SK-N-SH treated with all-trans-retinoic acid at 6 μM for 48 hours (cell line): ENCODE measurements at regions not wholly inside any gene's neighbourhood (a gene's known extent, or its start where the extent isn't known, plus 50 kb on each side); places are given as distances from the start of the nearest gene placed in this dataset.

Source experiments
- ATAC-seq: fragments of 200-7000 bp; cut with Tn5 transposase; 3 replicates; pipeline ENCODE4 v1.9.1; 2020; ENCODE audit warnings: mild to moderate bottlenecking, moderate library complexity
- ARNTL ChIP-seq: fragments of 450-650 bp; formaldehyde crosslinking; IDR thresholded peaks from 2 replicates; pipeline ENCODE4 v1.5.0; 2020; ENCODE audit warnings: low read depth, mild to moderate bottlenecking, moderate library complexity, borderline replicate concordance
- BACH2 ChIP-seq: fragments of 250-450 bp; sonication (Bioruptor Pico); IDR thresholded peaks from 2 replicates; pipeline ENCODE4 v1.9.0; 2021; ENCODE audit warnings: mild to moderate bottlenecking, borderline replicate concordance
- ESRRG ChIP-seq: fragments of 250-450 bp; sonication (Bioruptor Pico); IDR thresholded peaks from 2 replicates; pipeline ENCODE4 v1.6.1; 2021; ENCODE audit warnings: mild to moderate bottlenecking
- GLIS3 ChIP-seq: fragments of 250-450 bp; sonication (Bioruptor Pico); IDR thresholded peaks from 2 replicates; pipeline ENCODE4 v1.5.0; 2020; ENCODE audit warnings: mild to moderate bottlenecking, moderate library complexity
- ISL1 ChIP-seq: fragments of 250-450 bp; sonication (Bioruptor Pico); IDR thresholded peaks from 2 replicates; pipeline ENCODE4 v2.1.2; 2022; ENCODE audit warnings: mild to moderate bottlenecking, moderate library complexity
- PPARA ChIP-seq: fragments of 250-450 bp; sonication (Bioruptor Pico); IDR thresholded peaks from 2 replicates; pipeline ENCODE4 v1.5.0; 2020; ENCODE audit warnings: mild to moderate bottlenecking, borderline replicate concordance
- RARB ChIP-seq: fragments of 250-450 bp; sonication (Bioruptor Pico); IDR thresholded peaks from 2 replicates; pipeline ENCODE4 v1.8.0; 2021; ENCODE audit warnings: mild to moderate bottlenecking, moderate library complexity
- SNAI2 ChIP-seq: fragments of 250-450 bp; sonication (Bioruptor Pico); IDR thresholded peaks from 2 replicates; pipeline ENCODE4 v1.5.0; 2020; ENCODE audit warnings: mild to moderate bottlenecking, moderate library complexity
- TOX ChIP-seq: fragments of 250-450 bp; sonication (Bioruptor Pico); IDR thresholded peaks from 2 replicates; pipeline ENCODE4 v1.8.0; 2021; ENCODE audit warnings: mild to moderate bottlenecking, moderate library complexity, borderline replicate concordance
- ZC3H10 ChIP-seq: fragments of 250-450 bp; sonication (Bioruptor Pico); IDR thresholded peaks from 2 replicates; pipeline ENCODE4 v1.5.1; 2021; ENCODE audit warnings: mild to moderate bottlenecking, moderate library complexity
- ZFP30 ChIP-seq: fragments of 450-650 bp; formaldehyde crosslinking; IDR thresholded peaks from 2 replicates; pipeline ENCODE4 v1.5.0; 2022; ENCODE audit warnings: mild to moderate bottlenecking, moderate library complexity
- ZNF565 ChIP-seq: fragments of 450-650 bp; formaldehyde crosslinking; conservative IDR thresholded peaks from 2 replicates; pipeline ENCODE4 v1.5.0; 2020; ENCODE audit warnings: low read depth, mild to moderate bottlenecking, moderate library complexity
- ZNF70 ChIP-seq: fragments of 450-650 bp; formaldehyde crosslinking; IDR thresholded peaks from 2 replicates; pipeline ENCODE4 v1.5.0; 2020; ENCODE audit warnings: mild to moderate bottlenecking, moderate library complexity
- TF ChIP-seq, protein P1 (sequence below): fragments of 250-450 bp; sonication (Bioruptor Pico); IDR thresholded peaks from 2 replicates; pipeline ENCODE4 v1.5.1; 2020; ENCODE audit warnings: low read depth, mild to moderate bottlenecking, moderate library complexity
- TF ChIP-seq, protein P2 (sequence below): fragments of 250-450 bp; sonication (Bioruptor Pico); IDR thresholded peaks from 2 replicates; pipeline ENCODE4 v1.5.0; 2020; ENCODE audit warnings: mild to moderate bottlenecking, moderate library complexity
- TF ChIP-seq, protein P3 (sequence below): fragments of 250-450 bp; sonication (Bioruptor Pico); IDR thresholded peaks from 2 replicates; pipeline ENCODE4 v1.5.1; 2021; ENCODE audit warnings: mild to moderate bottlenecking, moderate library complexity
- TF ChIP-seq, protein P4 (sequence below): fragments of 250-450 bp; sonication (Bioruptor Pico); IDR thresholded peaks from 2 replicates; pipeline ENCODE4 v1.8.0; 2020; ENCODE audit warnings: mild to moderate bottlenecking, moderate library complexity, borderline replicate concordance

DNA sequence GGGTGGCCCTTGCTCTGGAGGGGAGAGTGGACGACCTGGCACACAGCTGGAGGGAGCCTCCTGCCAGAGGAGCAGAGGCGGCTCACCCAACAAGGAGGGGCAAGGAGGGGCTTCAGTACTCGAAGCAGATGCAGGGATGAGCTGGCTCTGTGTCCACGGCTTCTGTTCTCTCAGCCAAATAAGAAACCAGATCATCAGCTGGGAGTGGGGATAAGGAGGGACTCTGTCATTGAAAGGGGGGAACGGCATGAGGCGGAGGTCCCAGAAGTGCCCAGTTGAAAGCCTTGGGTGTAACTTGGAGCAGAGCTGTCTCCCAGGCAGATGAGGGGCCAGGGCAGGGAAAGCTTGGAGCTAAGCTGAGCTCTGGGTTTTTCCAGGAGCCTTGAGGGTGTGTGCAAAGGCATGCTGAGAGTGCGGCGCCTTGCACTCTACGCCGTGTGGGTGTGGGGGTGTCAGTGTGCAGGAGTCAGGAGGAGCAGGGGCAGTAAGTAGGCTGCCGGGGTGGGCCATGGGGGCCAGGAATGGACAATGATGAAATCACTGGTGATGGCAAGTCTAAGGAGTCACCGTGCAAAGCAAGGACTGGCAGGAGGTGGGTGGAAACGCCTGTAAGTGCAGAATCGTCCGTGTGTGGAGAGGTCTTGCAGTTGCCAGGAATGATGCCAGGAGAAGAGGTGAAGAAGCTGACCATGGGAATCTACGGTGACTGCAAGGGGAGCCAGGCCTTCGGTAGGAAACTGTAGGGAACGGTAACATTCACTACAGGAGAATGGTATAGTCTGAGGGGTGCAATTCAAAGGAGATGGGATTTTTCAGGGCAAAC, 85.4 kb upstream of the FOXQ1 start:
- no peak for ATAC-seq
- TF ChIP-seq ESRRG (CRISPR knock-in tag) (no peak), ISL1 (CRISPR knock-in tag) (no peak), ZFP30 (no peak), ZNF70 (no peak), RARB (CRISPR knock-in tag) (no peak)
- TF ChIP-seq, protein P1, sequence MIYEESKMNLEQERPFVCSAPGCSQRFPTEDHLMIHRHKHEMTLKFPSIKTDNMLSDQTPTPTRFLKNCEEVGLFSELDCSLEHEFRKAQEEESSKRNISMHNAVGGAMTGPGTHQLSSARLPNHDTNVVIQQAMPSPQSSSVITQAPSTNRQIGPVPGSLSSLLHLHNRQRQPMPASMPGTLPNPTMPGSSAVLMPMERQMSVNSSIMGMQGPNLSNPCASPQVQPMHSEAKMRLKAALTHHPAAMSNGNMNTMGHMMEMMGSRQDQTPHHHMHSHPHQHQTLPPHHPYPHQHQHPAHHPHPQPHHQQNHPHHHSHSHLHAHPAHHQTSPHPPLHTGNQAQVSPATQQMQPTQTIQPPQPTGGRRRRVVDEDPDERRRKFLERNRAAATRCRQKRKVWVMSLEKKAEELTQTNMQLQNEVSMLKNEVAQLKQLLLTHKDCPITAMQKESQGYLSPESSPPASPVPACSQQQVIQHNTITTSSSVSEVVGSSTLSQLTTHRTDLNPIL (CRISPR knock-in tag): no peak
- TF ChIP-seq, protein P2, sequence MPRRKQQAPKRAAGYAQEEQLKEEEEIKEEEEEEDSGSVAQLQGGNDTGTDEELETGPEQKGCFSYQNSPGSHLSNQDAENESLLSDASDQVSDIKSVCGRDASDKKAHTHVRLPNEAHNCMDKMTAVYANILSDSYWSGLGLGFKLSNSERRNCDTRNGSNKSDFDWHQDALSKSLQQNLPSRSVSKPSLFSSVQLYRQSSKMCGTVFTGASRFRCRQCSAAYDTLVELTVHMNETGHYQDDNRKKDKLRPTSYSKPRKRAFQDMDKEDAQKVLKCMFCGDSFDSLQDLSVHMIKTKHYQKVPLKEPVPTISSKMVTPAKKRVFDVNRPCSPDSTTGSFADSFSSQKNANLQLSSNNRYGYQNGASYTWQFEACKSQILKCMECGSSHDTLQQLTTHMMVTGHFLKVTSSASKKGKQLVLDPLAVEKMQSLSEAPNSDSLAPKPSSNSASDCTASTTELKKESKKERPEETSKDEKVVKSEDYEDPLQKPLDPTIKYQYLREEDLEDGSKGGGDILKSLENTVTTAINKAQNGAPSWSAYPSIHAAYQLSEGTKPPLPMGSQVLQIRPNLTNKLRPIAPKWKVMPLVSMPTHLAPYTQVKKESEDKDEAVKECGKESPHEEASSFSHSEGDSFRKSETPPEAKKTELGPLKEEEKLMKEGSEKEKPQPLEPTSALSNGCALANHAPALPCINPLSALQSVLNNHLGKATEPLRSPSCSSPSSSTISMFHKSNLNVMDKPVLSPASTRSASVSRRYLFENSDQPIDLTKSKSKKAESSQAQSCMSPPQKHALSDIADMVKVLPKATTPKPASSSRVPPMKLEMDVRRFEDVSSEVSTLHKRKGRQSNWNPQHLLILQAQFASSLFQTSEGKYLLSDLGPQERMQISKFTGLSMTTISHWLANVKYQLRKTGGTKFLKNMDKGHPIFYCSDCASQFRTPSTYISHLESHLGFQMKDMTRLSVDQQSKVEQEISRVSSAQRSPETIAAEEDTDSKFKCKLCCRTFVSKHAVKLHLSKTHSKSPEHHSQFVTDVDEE (CRISPR knock-in tag): no peak
- TF ChIP-seq, protein P3, sequence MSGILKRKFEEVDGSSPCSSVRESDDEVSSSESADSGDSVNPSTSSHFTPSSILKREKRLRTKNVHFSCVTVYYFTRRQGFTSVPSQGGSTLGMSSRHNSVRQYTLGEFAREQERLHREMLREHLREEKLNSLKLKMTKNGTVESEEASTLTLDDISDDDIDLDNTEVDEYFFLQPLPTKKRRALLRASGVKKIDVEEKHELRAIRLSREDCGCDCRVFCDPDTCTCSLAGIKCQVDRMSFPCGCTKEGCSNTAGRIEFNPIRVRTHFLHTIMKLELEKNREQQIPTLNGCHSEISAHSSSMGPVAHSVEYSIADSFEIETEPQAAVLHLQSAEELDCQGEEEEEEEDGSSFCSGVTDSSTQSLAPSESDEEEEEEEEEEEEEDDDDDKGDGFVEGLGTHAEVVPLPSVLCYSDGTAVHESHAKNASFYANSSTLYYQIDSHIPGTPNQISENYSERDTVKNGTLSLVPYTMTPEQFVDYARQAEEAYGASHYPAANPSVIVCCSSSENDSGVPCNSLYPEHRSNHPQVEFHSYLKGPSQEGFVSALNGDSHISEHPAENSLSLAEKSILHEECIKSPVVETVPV (CRISPR knock-in tag): no peak

DNA sequence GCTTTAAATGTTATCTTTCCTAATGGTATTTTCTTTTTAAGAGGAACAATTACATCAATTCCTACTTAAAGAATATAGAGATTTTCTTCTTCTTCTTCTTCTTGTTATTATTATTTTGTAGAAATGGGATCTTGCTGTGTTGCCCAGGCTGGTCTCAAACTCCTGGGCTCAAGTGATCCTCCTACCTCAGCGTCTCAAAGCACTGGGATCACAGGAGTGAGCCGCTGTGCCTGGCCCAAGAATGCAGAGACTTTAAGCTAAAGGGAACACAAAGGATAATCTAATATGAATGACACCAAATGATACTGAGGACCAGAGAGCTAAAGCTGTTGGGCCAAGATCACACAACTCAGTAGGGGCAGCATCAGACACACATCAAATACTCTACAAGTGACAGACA, 87.4 kb upstream of the FOXQ1 start:
- TF ChIP-seq SNAI2 (CRISPR knock-in tag) (no peak), TOX (CRISPR knock-in tag) (no peak)
- no peak for ATAC-seq

DNA sequence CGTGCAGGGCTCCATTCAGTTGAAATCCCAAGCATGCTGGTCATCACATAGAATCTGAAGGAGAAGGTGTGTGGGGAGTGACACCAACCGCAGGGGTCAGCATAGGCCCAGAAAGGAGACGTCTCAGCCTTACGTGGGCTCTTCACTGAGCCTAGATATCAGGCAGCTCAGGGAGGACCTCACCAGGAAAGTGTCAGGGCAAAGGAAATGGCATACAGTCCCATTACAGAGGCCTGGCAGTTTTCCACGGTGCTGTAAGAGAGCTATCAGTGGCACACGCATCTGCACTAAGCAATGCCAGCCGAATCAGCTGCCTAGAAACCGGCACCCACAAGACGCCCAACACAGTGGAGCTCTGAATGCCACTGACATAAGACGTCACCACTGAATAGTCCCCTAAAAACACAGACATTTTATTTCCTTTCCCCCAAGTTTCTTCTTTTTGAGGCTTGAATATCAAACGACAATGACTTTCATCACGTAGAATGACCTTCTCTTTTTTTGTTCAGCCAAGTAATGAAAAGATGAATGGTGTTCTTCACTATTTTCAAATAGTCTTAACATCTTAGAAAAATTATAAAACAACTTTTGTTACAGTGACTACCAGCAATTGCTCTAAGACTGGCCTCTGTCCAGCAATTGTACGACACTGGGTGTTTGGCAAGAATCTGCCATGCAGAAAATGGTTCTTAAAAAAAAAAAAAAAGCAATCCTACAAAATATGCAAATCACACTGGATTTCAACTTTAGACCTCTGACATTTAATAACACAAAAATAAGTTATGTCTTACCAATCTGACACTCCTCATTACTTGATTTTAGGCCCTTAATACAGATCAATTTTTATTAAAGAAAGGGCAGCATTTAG, 88.9 kb upstream of the FOXQ1 start:
- TF ChIP-seq ZC3H10 (CRISPR knock-in tag) (no peak), ESRRG (CRISPR knock-in tag) (no peak), ZNF565 (no peak), TOX (CRISPR knock-in tag) (no peak), PPARA (CRISPR knock-in tag) (no peak), ARNTL (CRISPR knock-in tag) (no peak), GLIS3 (CRISPR knock-in tag) (no peak), RARB (CRISPR knock-in tag) (no peak), BACH2 (CRISPR knock-in tag) (no peak), ISL1 (CRISPR knock-in tag) (no peak)
- TF ChIP-seq, protein P3 (CRISPR knock-in tag): no peak
- TF ChIP-seq, protein P1 (CRISPR knock-in tag): no peak
- TF ChIP-seq, protein P4, sequence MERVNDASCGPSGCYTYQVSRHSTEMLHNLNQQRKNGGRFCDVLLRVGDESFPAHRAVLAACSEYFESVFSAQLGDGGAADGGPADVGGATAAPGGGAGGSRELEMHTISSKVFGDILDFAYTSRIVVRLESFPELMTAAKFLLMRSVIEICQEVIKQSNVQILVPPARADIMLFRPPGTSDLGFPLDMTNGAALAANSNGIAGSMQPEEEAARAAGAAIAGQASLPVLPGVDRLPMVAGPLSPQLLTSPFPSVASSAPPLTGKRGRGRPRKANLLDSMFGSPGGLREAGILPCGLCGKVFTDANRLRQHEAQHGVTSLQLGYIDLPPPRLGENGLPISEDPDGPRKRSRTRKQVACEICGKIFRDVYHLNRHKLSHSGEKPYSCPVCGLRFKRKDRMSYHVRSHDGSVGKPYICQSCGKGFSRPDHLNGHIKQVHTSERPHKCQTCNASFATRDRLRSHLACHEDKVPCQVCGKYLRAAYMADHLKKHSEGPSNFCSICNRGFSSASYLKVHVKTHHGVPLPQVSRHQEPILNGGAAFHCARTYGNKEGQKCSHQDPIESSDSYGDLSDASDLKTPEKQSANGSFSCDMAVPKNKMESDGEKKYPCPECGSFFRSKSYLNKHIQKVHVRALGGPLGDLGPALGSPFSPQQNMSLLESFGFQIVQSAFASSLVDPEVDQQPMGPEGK (CRISPR knock-in tag): no peak
- no peak for ATAC-seq
